ENCODE measurements at regions not wholly inside any gene's neighbourhood (a gene's known extent, or its start where the extent isn't known, plus 50 kb on each side); places are given as distances from the start of the nearest gene placed in this dataset.

GRCh38 chr21:33972539-33972938, 56.9 kb upstream of the ATP5PO start:
- TF ChIP-seq POLR2A (IDR thresholded peaks at IDR 0.05) (no peak), POLR2AphosphoS5 (IDR thresholded peaks at IDR 0.05) (no peak)
- TF ChIP-seq, protein P1, sequence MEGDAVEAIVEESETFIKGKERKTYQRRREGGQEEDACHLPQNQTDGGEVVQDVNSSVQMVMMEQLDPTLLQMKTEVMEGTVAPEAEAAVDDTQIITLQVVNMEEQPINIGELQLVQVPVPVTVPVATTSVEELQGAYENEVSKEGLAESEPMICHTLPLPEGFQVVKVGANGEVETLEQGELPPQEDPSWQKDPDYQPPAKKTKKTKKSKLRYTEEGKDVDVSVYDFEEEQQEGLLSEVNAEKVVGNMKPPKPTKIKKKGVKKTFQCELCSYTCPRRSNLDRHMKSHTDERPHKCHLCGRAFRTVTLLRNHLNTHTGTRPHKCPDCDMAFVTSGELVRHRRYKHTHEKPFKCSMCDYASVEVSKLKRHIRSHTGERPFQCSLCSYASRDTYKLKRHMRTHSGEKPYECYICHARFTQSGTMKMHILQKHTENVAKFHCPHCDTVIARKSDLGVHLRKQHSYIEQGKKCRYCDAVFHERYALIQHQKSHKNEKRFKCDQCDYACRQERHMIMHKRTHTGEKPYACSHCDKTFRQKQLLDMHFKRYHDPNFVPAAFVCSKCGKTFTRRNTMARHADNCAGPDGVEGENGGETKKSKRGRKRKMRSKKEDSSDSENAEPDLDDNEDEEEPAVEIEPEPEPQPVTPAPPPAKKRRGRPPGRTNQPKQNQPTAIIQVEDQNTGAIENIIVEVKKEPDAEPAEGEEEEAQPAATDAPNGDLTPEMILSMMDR (IDR thresholded peaks at IDR 0.05), result no peak
